ENCODE measurements at regions not wholly inside any gene's neighbourhood (a gene's known extent, or its start where the extent isn't known, plus 50 kb on each side); places are given as distances from the start of the nearest gene placed in this dataset.

- DNase-seq (ENCODE audit: low read depth) = no peak
- H3K4me3 ChIP-seq (ENCODE audit: low read depth, low read length) = no peak overlapping the region
Observed at GRCh38 chr14:22478247-22478646, 110.8 kb downstream of the DAD1 start.

GRCh38 chr14:22477569-22478194, 111.3 kb downstream of the DAD1 start:
- no peak overlapping the region for H3K4me3 ChIP-seq (ENCODE audit: low read depth, low read length)
- no peak for DNase-seq (ENCODE audit: low read depth)

More at GRCh38 chr14:22478247-22478646, 110.8 kb downstream of the DAD1 start:
- TF ChIP-seq CTCF (IDR thresholded peaks at IDR 0.05; ENCODE audit: low read depth, low read length, missing control alignments) = no peak

GRCh38 chr14:22476887-22477286, 112.1 kb downstream of the DAD1 start:
- H3K4me3 ChIP-seq (ENCODE audit: low read depth, low read length) = no peak overlapping the region
- no peak for DNase-seq (ENCODE audit: low read depth)
- no peak for TF ChIP-seq CTCF (IDR thresholded peaks at IDR 0.05; ENCODE audit: low read depth, low read length, missing control alignments)

More at GRCh38 chr14:22477569-22478194, 111.3 kb downstream of the DAD1 start:
- TF ChIP-seq CTCF (IDR thresholded peaks at IDR 0.05; ENCODE audit: low read depth, low read length, missing control alignments) = no peak

GRCh38 chr14:22476005-22476751, 112.8 kb downstream of the DAD1 start:
- no peak overlapping the region for H3K4me3 ChIP-seq (ENCODE audit: low read depth, low read length)
- no peak for DNase-seq (ENCODE audit: low read depth)
- TF ChIP-seq CTCF (IDR thresholded peaks at IDR 0.05; ENCODE audit: low read depth, low read length, missing control alignments) = no peak

GRCh38 chr14:22475381-22475780, 113.6 kb downstream of the DAD1 start:
- no peak for DNase-seq (ENCODE audit: low read depth)
- H3K4me3 ChIP-seq (ENCODE audit: low read depth, low read length) = no peak overlapping the region
- no peak for TF ChIP-seq CTCF (IDR thresholded peaks at IDR 0.05; ENCODE audit: low read depth, low read length, missing control alignments)

- TF ChIP-seq CTCF (IDR thresholded peaks at IDR 0.05; ENCODE audit: low read depth, low read length, missing control alignments) = no peak
- DNase-seq (ENCODE audit: low read depth) = no peak
- no peak overlapping the region for H3K4me3 ChIP-seq (ENCODE audit: low read depth, low read length)
Observed at GRCh38 chr14:22474730-22475351, 114.2 kb downstream of the DAD1 start.

Measured in GM12864 (cell line).